Bronchial epithelial cell (primary cell): ENCODE measurements at regions not wholly inside any gene's neighbourhood (a gene's known extent, or its start where the extent isn't known, plus 50 kb on each side); places are given as distances from the start of the nearest gene placed in this dataset.

ENCODE experiments used
- DNase-seq: peaks from one replicate; pipeline ENCODE4 v3.0.0-alpha.2; 2010; ENCODE audit warnings: low read depth
- FAIRE-seq: peaks from 2 replicates; lab custom pipeline; 2011; peaks lifted over from hg19 to GRCh38; lab: Jason Lieb, UNC
- H3K27me3 ChIP-seq: 2 replicates; pipeline ENCODE4 v1.5.1; 2011; ENCODE audit warnings: low read length; ENCODE audit not compliant: control insufficient read depth, insufficient read depth
- H3K36me3 ChIP-seq: 2 replicates; pipeline ENCODE4 v1.5.1; 2011; ENCODE audit warnings: low read length; ENCODE audit not compliant: control insufficient read depth, insufficient read depth
- H3K4me3 ChIP-seq: 2 replicates; pipeline ENCODE4 v1.5.1; 2011; ENCODE audit warnings: mild to moderate bottlenecking, low read depth, low read length, control low read depth
- CTCF ChIP-seq: IDR thresholded peaks from 2 replicates; pipeline ENCODE4 v1.5.1; 2011; ENCODE audit warnings: mild to moderate bottlenecking, moderate library complexity, low read length, control low read depth, inconsistent platforms; ENCODE audit not compliant: insufficient read depth, severe bottlenecking

- no peaks in the 10 kb centered on the region for H3K36me3 ChIP-seq
- FAIRE-seq (no peak), DNase-seq (peak; percentile 55)
- no peak overlapping the region for H3K4me3 ChIP-seq
- no peak for TF ChIP-seq CTCF
- H3K27me3 ChIP-seq, result no peaks in the 10 kb centered on the region
Measured at GRCh38 chr6:71194724-71195123, 93.9 kb upstream of the OGFRL1 start.

- H3K4me3 ChIP-seq, result peak overlapping the region; percentile 12
- no peaks in the 10 kb centered on the region for H3K27me3 ChIP-seq
- no peaks in the 10 kb centered on the region for H3K36me3 ChIP-seq
- FAIRE-seq, result no peak
- TF ChIP-seq CTCF, result no peak
- DNase-seq, result peak; percentile 74
Measured at GRCh38 chr6:71197267-71197666, 91.3 kb upstream of the OGFRL1 start.

GRCh38 chr6:71197780-71198179, 90.8 kb upstream of the OGFRL1 start:
- TF ChIP-seq CTCF, result no peak
- DNase-seq (peak; percentile 81), FAIRE-seq (no peak)

GRCh38 chr6:71198908-71199307, 89.7 kb upstream of the OGFRL1 start:
- no peaks in the 10 kb centered on the region for H3K36me3 ChIP-seq
- H3K4me3 ChIP-seq, result no peak overlapping the region
- H3K27me3 ChIP-seq, result no peaks in the 10 kb centered on the region
- FAIRE-seq (no peak), DNase-seq (no peak)
- no peak for TF ChIP-seq CTCF

More at GRCh38 chr6:71197780-71198179, 90.8 kb upstream of the OGFRL1 start:
- H3K36me3 ChIP-seq, result no peaks in the 10 kb centered on the region
- peak overlapping the region; percentile 12 for H3K4me3 ChIP-seq
- no peaks in the 10 kb centered on the region for H3K27me3 ChIP-seq

- DNase-seq (no peak), FAIRE-seq (no peak)
- Histone ChIP-seq H3K27me3 (no peaks in the 10 kb centered on the region), H3K4me3 (no peak overlapping the region), H3K36me3 (no peaks in the 10 kb centered on the region)
- no peak for TF ChIP-seq CTCF
Measured at GRCh38 chr6:71199736-71200135, 88.9 kb upstream of the OGFRL1 start.

GRCh38 chr6:71203206-71203605, 85.4 kb upstream of the OGFRL1 start:
- FAIRE-seq (no peak), DNase-seq (no peak)
- Histone ChIP-seq H3K27me3 (no peaks in the 10 kb centered on the region), H3K4me3 (no peak overlapping the region), H3K36me3 (no peaks in the 10 kb centered on the region)
- no peak for TF ChIP-seq CTCF
